ENCODE measurements at regions not wholly inside any gene's neighbourhood (a gene's known extent, or its start where the extent isn't known, plus 50 kb on each side); places are given as distances from the start of the nearest gene placed in this dataset.

- TF ChIP-seq CTCF (conservative IDR thresholded peaks at IDR 0.05): no peak
- TF ChIP-seq ZFX (IDR thresholded peaks at IDR 0.05): no peak
Measured at GRCh38 chrX:64580035-64580434, 184.8 kb upstream of the MTMR8 start.

Measured in C4-2B (cell line).